ENCODE measurements at regions not wholly inside any gene's neighbourhood (a gene's known extent, or its start where the extent isn't known, plus 50 kb on each side); places are given as distances from the start of the nearest gene placed in this dataset.
"Not testable (repeated sequence)": the region's sequence is repeated elsewhere in the genome, so short reads cannot be mapped to it uniquely, and the experiment has no call there.

GRCh38 chr2:5590886-5591285 is 101.3 kb upstream of the SOX11 start:
- no peak for DNase-seq (ENCODE audit: low spot score)
- in situ Hi-C loops (cut with HindIII; ENCODE audit: low sequenced_read_pairs), result no loop called here

- no peak for DNase-seq (ENCODE audit: low spot score)
- in situ Hi-C loops (cut with HindIII; ENCODE audit: low sequenced_read_pairs), result no loop called here
Observed at GRCh38 chr2:5592916-5593315, 99.3 kb upstream of the SOX11 start.

- DNase-seq (ENCODE audit: low spot score), result no peak
- in situ Hi-C loops (cut with HindIII; ENCODE audit: low sequenced_read_pairs), result no loop called here
Observed at GRCh38 chr2:5594249-5594695, 97.9 kb upstream of the SOX11 start.

GRCh38 chr2:5596868-5597267 is 95.3 kb upstream of the SOX11 start:
- in situ Hi-C loops (cut with HindIII; ENCODE audit: low sequenced_read_pairs), result no loop called here
- no peak for DNase-seq (ENCODE audit: low spot score)

GRCh38 chr2:5598156-5598555 is 94.0 kb upstream of the SOX11 start:
- no peak for DNase-seq (ENCODE audit: low spot score)
- in situ Hi-C loops (cut with HindIII; ENCODE audit: low sequenced_read_pairs), result no loop called here

GRCh38 chr2:5609201-5609600 is 83.0 kb upstream of the SOX11 start:
- in situ Hi-C loops (cut with HindIII; ENCODE audit: low sequenced_read_pairs), result no loop called here
- no peak for DNase-seq (ENCODE audit: low spot score)

GRCh38 chr2:5612666-5613065 is 79.5 kb upstream of the SOX11 start:
- DNase-seq (ENCODE audit: low spot score), result no peak
- in situ Hi-C loops (cut with HindIII; ENCODE audit: low sequenced_read_pairs), result no loop called here

GRCh38 chr2:5616019-5616418 is 76.2 kb upstream of the SOX11 start:
- in situ Hi-C loops (cut with HindIII; ENCODE audit: low sequenced_read_pairs), result no loop called here
- DNase-seq (ENCODE audit: low spot score), result no peak

- in situ Hi-C loops (cut with HindIII; ENCODE audit: low sequenced_read_pairs), result no loop called here
- DNase-seq (ENCODE audit: low spot score), result no peak
Observed at GRCh38 chr2:5617358-5617757, 74.8 kb upstream of the SOX11 start.

GRCh38 chr2:5617796-5618195 is 74.4 kb upstream of the SOX11 start:
- no peak for DNase-seq (ENCODE audit: low spot score)
- in situ Hi-C loops (cut with HindIII; ENCODE audit: low sequenced_read_pairs), result no loop called here

- in situ Hi-C loops (cut with HindIII; ENCODE audit: low sequenced_read_pairs), result no loop called here
- peak; percentile 2 for DNase-seq (ENCODE audit: low spot score)
Observed at GRCh38 chr2:5618271-5618670, 73.9 kb upstream of the SOX11 start.

GRCh38 chr2:5625556-5626065 is 66.6 kb upstream of the SOX11 start:
- DNase-seq (ENCODE audit: low spot score); in situ Hi-C loops (cut with HindIII; ENCODE audit: low sequenced_read_pairs): not testable (repeated sequence)

GRCh38 chr2:5628484-5628883 is 63.7 kb upstream of the SOX11 start:
- in situ Hi-C loops (cut with HindIII; ENCODE audit: low sequenced_read_pairs), result not testable (repeated sequence)

GRCh38 chr2:5629510-5629909 is 62.7 kb upstream of the SOX11 start:
- in situ Hi-C loops (cut with HindIII; ENCODE audit: low sequenced_read_pairs); DNase-seq (ENCODE audit: low spot score): not testable (repeated sequence)

More at GRCh38 chr2:5628484-5628883, 63.7 kb upstream of the SOX11 start:
- DNase-seq (ENCODE audit: low spot score), result not testable (repeated sequence)

- DNase-seq (ENCODE audit: low spot score); in situ Hi-C loops (cut with HindIII; ENCODE audit: low sequenced_read_pairs): not testable (repeated sequence)
Observed at GRCh38 chr2:5637051-5637450, 55.1 kb upstream of the SOX11 start.

Data from G401 (cell line).